ENCODE measurements at regions not wholly inside any gene's neighbourhood (a gene's known extent, or its start where the extent isn't known, plus 50 kb on each side); places are given as distances from the start of the nearest gene placed in this dataset.

DNA sequence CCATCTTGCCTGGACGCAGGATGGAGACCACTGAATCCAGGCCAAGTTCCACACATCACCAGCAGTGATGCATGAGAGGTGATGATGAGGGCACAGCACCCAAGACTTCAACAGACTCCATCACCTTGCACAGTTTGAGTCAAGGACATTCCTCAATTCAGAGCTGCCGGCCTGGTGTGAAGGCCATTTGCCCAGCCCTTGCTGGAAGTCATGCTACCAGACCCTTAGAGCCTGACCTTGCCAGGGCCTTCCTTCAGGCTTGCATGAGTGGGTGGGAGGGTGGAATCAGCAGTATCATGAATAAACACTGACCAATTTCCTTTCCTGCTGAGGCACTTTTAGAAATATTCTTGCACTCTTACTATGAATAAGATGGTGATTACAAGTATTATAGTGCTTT is 130.2 kb upstream of the SSTR4 start:
- H3K27me3 ChIP-seq (ENCODE audit: insufficient read depth, low read length): no peaks in the 10 kb centered on the region
- no peak overlapping the region for H2AFZ ChIP-seq (ENCODE audit: low read length)
- H4K20me1 ChIP-seq (ENCODE audit: insufficient read depth, low read length): no peaks in the 10 kb centered on the region
- no peak for DNase-seq (ENCODE audit: insufficient read length, low spot score, missing footprints)
- H3K9me3 ChIP-seq (ENCODE audit: low read depth, low read length): no peaks in the 10 kb centered on the region
- no peak overlapping the region for H3K27ac ChIP-seq (ENCODE audit: low read depth, low read length)
- no peaks in the 10 kb centered on the region for H3K79me2 ChIP-seq (ENCODE audit: insufficient read depth, low read length)
- H3K4me1 ChIP-seq (ENCODE audit: insufficient read depth, low read length): no peaks in the 10 kb centered on the region
- H3K36me3 ChIP-seq (ENCODE audit: insufficient read depth, low read length): no peaks in the 10 kb centered on the region
- no peak overlapping the region for H3K4me3 ChIP-seq (ENCODE audit: insufficient read depth, low read length)
- H3K4me2 ChIP-seq (ENCODE audit: insufficient read depth, low read length): no peak overlapping the region
- TF ChIP-seq, protein P1, sequence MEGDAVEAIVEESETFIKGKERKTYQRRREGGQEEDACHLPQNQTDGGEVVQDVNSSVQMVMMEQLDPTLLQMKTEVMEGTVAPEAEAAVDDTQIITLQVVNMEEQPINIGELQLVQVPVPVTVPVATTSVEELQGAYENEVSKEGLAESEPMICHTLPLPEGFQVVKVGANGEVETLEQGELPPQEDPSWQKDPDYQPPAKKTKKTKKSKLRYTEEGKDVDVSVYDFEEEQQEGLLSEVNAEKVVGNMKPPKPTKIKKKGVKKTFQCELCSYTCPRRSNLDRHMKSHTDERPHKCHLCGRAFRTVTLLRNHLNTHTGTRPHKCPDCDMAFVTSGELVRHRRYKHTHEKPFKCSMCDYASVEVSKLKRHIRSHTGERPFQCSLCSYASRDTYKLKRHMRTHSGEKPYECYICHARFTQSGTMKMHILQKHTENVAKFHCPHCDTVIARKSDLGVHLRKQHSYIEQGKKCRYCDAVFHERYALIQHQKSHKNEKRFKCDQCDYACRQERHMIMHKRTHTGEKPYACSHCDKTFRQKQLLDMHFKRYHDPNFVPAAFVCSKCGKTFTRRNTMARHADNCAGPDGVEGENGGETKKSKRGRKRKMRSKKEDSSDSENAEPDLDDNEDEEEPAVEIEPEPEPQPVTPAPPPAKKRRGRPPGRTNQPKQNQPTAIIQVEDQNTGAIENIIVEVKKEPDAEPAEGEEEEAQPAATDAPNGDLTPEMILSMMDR (IDR thresholded peaks at IDR 0.05; ENCODE audit: extremely low read depth, low read depth, low read length): no peak

DNA sequence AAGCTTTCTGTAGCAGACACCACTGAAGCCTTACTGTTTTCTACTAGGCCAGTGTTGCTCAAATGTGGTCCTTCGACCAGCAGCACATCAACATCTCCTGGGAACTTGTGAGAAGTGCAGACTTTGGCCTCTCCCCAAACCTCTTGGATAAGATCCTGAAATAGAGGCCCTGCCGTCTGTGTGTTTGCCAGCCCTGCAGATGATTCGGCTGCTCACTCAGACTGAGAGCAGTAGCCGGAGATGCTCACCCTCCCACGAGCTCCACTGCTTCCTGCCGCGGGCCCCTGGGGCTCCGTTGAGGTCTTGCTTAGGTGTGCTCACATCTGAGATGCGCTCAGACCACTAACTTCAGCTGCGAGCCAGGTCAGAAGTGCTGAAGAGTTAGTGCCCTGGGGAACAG is 129.5 kb upstream of the SSTR4 start:
- Histone ChIP-seq H3K79me2 (ENCODE audit: insufficient read depth, low read length) (no peaks in the 10 kb centered on the region), H3K9me3 (ENCODE audit: low read depth, low read length) (no peaks in the 10 kb centered on the region), H3K36me3 (ENCODE audit: insufficient read depth, low read length) (no peaks in the 10 kb centered on the region), H3K27ac (ENCODE audit: low read depth, low read length) (no peak overlapping the region), H3K27me3 (ENCODE audit: insufficient read depth, low read length) (no peaks in the 10 kb centered on the region), H4K20me1 (ENCODE audit: insufficient read depth, low read length) (no peaks in the 10 kb centered on the region), H2AFZ (ENCODE audit: low read length) (no peak overlapping the region), H3K4me3 (ENCODE audit: insufficient read depth, low read length) (no peak overlapping the region), H3K4me1 (ENCODE audit: insufficient read depth, low read length) (no peaks in the 10 kb centered on the region), H3K4me2 (ENCODE audit: insufficient read depth, low read length) (no peak overlapping the region)
- TF ChIP-seq, protein P1 (IDR thresholded peaks at IDR 0.05; ENCODE audit: extremely low read depth, low read depth, low read length): no peak
- DNase-seq (ENCODE audit: insufficient read length, low spot score, missing footprints): peak; percentile 54

DNA sequence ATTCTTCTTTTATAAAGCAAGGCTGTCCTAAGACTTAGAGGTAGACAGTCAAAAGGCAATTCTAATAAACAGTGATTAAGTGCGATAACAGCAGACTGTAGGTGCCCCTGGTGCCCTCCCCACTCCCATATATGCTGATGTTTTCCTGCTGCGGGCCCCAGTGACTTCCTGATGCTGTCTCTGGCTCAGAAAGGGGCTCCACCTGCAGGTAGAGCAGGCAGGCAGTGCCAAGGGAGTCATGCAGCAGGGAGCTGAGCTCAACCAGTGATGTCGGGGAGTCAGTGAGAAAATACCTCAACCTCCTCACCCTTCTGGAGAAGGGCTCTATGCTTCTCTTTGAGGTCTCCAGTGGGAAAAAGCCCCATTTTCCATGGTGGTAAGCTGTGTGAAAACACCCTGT is 126.7 kb upstream of the SSTR4 start:
- no peaks in the 10 kb centered on the region for H3K79me2 ChIP-seq (ENCODE audit: insufficient read depth, low read length)
- no peak overlapping the region for H3K27ac ChIP-seq (ENCODE audit: low read depth, low read length)
- no peaks in the 10 kb centered on the region for H3K9me3 ChIP-seq (ENCODE audit: low read depth, low read length)
- no peaks in the 10 kb centered on the region for H3K4me1 ChIP-seq (ENCODE audit: insufficient read depth, low read length)
- no peaks in the 10 kb centered on the region for H4K20me1 ChIP-seq (ENCODE audit: insufficient read depth, low read length)
- TF ChIP-seq, protein P1 (IDR thresholded peaks at IDR 0.05; ENCODE audit: extremely low read depth, low read depth, low read length): no peak
- no peaks in the 10 kb centered on the region for H3K27me3 ChIP-seq (ENCODE audit: insufficient read depth, low read length)
- H3K4me2 ChIP-seq (ENCODE audit: insufficient read depth, low read length): no peak overlapping the region
- no peak overlapping the region for H2AFZ ChIP-seq (ENCODE audit: low read length)
- H3K36me3 ChIP-seq (ENCODE audit: insufficient read depth, low read length): no peaks in the 10 kb centered on the region
- H3K4me3 ChIP-seq (ENCODE audit: insufficient read depth, low read length): no peak overlapping the region
- DNase-seq (ENCODE audit: insufficient read length, low spot score, missing footprints): no peak

DNA sequence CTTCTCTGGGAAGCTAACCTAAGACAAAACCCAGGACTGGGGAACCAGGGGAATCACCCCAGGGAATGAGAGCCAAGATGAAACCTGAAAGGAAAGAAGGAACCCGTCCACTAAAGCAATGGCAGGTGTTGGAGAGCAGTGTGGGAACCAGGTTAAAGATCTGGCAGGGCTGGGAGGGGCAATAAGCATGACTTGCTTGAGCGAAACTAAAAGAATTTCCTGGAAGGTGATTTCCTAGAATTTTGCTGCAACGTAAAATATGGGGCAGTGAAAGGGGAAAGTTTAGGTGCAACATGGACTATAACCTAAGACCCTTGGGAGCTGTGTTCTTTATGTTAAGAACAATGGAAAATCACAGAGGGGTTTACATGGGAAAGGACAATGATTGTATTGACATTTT is 126.2 kb upstream of the SSTR4 start:
- H3K9me3 ChIP-seq (ENCODE audit: low read depth, low read length): no peaks in the 10 kb centered on the region
- no peaks in the 10 kb centered on the region for H3K36me3 ChIP-seq (ENCODE audit: insufficient read depth, low read length)
- H3K4me2 ChIP-seq (ENCODE audit: insufficient read depth, low read length): no peak overlapping the region
- no peaks in the 10 kb centered on the region for H3K27me3 ChIP-seq (ENCODE audit: insufficient read depth, low read length)
- no peak overlapping the region for H3K4me3 ChIP-seq (ENCODE audit: insufficient read depth, low read length)
- TF ChIP-seq, protein P1 (IDR thresholded peaks at IDR 0.05; ENCODE audit: extremely low read depth, low read depth, low read length): no peak
- H3K4me1 ChIP-seq (ENCODE audit: insufficient read depth, low read length): no peaks in the 10 kb centered on the region
- no peak for DNase-seq (ENCODE audit: insufficient read length, low spot score, missing footprints)
- H3K79me2 ChIP-seq (ENCODE audit: insufficient read depth, low read length): no peaks in the 10 kb centered on the region
- no peak overlapping the region for H2AFZ ChIP-seq (ENCODE audit: low read length)
- no peaks in the 10 kb centered on the region for H4K20me1 ChIP-seq (ENCODE audit: insufficient read depth, low read length)
- H3K27ac ChIP-seq (ENCODE audit: low read depth, low read length): no peak overlapping the region

All from osteoblast (primary cell).